Kidney (tissue), 13 donors: ENCODE measurements at regions not wholly inside any gene's neighbourhood (a gene's known extent, or its start where the extent isn't known, plus 50 kb on each side); places are given as distances from the start of the nearest gene placed in this dataset.

Experiments
- DNase-seq, 5 donors: peaks; one replicate each; pipeline ENCODE4 v3.0.0-alpha.2; 2013 to 2020
- FAIRE-seq: peaks from 2 replicates; lab custom pipeline; 2012; peaks lifted over from hg19 to GRCh38; lab: Jason Lieb, UNC
- H3K27ac ChIP-seq, 2 donors: one replicate each; pipeline ENCODE4 v1.7.0; 2013; ENCODE audit warnings: low read depth in 2 of 2, low read length in 2 of 2, inconsistent platforms in 1 of 2
- H3K27me3 ChIP-seq: one replicate; pipeline ENCODE4 v1.7.1; 2013; ENCODE audit warnings: low read length, inconsistent platforms; ENCODE audit not compliant: control insufficient read depth, insufficient read depth
- H3K36me3 ChIP-seq, 3 donors: one replicate each; pipeline versions ENCODE4 v1.7.0 to v1.7.1; 2013; ENCODE audit warnings: low read length in 3 of 3, control low read depth in 1 of 3, inconsistent platforms in 1 of 3; ENCODE audit not compliant: insufficient read depth in 3 of 3, control insufficient read depth in 2 of 3
- H3K4me1 ChIP-seq, 3 donors: one replicate each; pipeline versions ENCODE4 v1.7.0 to v1.7.1; 2013; ENCODE audit warnings: low read length in 3 of 3, inconsistent platforms in 1 of 3, low read depth in 1 of 3; ENCODE audit not compliant: control insufficient read depth in 2 of 3, insufficient read depth in 2 of 3
- H3K4me3 ChIP-seq, 3 donors: one replicate each; pipeline versions ENCODE4 v1.7.0 to v1.8.1; 2013; ENCODE audit warnings: low read length in 3 of 3, control low read depth in 1 of 3, inconsistent platforms in 1 of 3
- H3K9ac ChIP-seq, 3 donors: one replicate each; pipeline versions ENCODE4 v1.7.0 to v1.7.1; 2013; ENCODE audit warnings: low read length in 3 of 3, control low read depth in 1 of 3, inconsistent platforms in 1 of 3
- H3K9me3 ChIP-seq, 3 donors: one replicate each; pipeline versions ENCODE4 v1.7.0 to v1.7.1; 2013; ENCODE audit warnings: low read length in 3 of 3, control low read depth in 1 of 3, inconsistent platforms in 1 of 3; ENCODE audit not compliant: control insufficient read depth in 2 of 3, insufficient read depth in 1 of 3
- intact Hi-C: fragments of 100-400 bp; cut with DNase I; formaldehyde crosslinking; loops from one replicate; pipeline ENCODE4 v1.11.1; 2022
- TF ChIP-seq, protein P1 (sequence below): IDR thresholded peaks from 3 replicates; pipeline ENCODE4 v1.5.1; 2012; ENCODE audit warnings: mild to moderate bottlenecking, moderate library complexity, borderline replicate concordance; ENCODE audit not compliant: insufficient read depth; ENCODE audit errors: extremely low read depth
- donor health status: control.
- donor health status: control.
- donor health status: control.
- donor health status: control.
- donor health status: control.
- donor health status: DM: yes; HTN: yes; CAD: no.
- donor health status: Normal renal cell carcinoma (clear cell type).

DNA sequence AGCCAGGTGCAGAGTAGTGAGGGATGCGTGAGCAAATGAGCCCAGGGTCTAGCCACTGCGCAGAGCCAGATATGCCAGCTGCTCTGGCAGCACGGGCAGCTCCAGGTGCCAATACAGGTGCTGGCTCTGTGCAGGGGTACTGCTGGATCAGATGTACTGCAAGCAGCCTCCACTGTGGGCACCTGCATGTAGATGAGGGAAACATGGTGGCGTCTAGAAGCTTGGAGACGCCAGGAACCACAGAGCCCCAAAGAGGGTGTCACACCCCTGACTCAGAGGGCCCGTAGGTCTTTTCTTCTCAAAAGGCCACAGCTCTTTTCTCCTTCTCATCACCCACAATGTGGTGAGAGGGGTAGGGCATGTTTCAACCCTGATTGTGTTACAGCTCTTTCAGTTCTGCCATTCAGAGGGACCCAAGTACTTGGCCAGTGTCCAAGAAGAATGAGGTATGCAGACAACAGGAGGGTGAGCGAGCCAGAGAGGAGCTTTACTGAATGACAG is 244.4 kb upstream of the SLITRK1 start:
- H3K4me1 ChIP-seq: no peaks in the 10 kb centered on the region
- H3K4me3 ChIP-seq: no peak overlapping the region
- intact Hi-C loops: no loop called here
- H3K36me3 ChIP-seq: no peaks in the 10 kb centered on the region
- FAIRE-seq (no peak), DNase-seq (peak in 2 of 5 donors; percentile 0 to 54)
- no peaks in the 10 kb centered on the region for H3K27me3 ChIP-seq
- H3K9ac ChIP-seq: no peak overlapping the region
- no peak overlapping the region for H3K27ac ChIP-seq
- TF ChIP-seq, protein P1, sequence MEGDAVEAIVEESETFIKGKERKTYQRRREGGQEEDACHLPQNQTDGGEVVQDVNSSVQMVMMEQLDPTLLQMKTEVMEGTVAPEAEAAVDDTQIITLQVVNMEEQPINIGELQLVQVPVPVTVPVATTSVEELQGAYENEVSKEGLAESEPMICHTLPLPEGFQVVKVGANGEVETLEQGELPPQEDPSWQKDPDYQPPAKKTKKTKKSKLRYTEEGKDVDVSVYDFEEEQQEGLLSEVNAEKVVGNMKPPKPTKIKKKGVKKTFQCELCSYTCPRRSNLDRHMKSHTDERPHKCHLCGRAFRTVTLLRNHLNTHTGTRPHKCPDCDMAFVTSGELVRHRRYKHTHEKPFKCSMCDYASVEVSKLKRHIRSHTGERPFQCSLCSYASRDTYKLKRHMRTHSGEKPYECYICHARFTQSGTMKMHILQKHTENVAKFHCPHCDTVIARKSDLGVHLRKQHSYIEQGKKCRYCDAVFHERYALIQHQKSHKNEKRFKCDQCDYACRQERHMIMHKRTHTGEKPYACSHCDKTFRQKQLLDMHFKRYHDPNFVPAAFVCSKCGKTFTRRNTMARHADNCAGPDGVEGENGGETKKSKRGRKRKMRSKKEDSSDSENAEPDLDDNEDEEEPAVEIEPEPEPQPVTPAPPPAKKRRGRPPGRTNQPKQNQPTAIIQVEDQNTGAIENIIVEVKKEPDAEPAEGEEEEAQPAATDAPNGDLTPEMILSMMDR: no peak
- H3K9me3 ChIP-seq: no peaks in the 10 kb centered on the region

DNA sequence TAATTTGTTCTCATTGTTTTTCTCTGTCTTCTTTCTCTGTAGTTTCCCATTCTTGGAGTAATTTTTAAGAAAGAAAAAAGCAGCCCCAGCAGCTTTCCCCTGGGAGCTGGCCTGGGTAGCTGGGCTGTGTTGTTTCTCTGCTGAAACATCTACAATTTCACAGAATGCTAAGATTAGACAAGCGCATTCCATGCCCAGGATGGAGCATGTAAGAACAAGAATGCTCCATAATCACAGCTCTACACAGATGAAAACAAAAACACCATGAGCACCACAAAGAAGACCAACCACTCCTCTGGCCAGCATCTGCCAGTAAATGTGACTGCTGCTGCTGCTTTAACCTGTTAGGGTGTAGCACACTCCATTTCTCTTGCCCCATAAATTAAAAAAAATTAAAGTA is 239.2 kb upstream of the SLITRK1 start:
- FAIRE-seq (no peak), DNase-seq (peak in 1 of 5 donors; percentile 4)
- TF ChIP-seq, protein P1: no peak
- H3K4me3 ChIP-seq: no peak overlapping the region
- no peaks in the 10 kb centered on the region for H3K27me3 ChIP-seq
- H3K9ac ChIP-seq: no peak overlapping the region
- H3K27ac ChIP-seq: no peak overlapping the region
- H3K36me3 ChIP-seq: no peaks in the 10 kb centered on the region
- H3K9me3 ChIP-seq: no peaks in the 10 kb centered on the region
- no peaks in the 10 kb centered on the region for H3K4me1 ChIP-seq
- intact Hi-C loops: no loop called here

DNA sequence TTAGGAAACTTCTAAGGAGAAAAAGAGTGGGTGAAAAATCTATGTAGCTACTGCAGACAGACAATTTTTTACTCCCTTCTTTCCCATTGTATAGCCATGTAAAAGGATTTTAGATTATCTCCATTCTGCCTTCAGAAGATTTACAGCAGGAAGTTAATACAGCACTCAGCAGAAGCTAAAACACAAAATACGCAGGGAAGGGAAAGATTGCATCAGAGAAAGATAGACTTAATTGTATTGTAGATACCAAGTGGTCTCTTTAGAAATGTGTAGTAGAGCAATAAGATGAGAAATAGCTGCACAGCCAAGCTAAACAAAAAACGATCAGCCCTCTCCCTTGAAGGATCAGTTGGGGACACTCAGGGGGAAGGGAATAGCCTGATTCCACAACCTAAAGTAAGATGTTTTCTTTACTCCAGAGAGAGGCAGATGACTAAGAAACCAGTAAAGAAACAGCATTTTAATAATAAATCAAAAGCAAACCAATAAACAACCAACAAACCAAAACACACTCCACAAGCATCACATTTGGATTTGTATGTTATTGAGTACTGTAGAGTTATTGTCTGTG is 236.7 kb upstream of the SLITRK1 start:
- TF ChIP-seq, protein P1: no peak
- Histone ChIP-seq H3K36me3 (no peaks in the 10 kb centered on the region), H3K4me3 (no peak overlapping the region), H3K27me3 (no peaks in the 10 kb centered on the region), H3K4me1 (no peaks in the 10 kb centered on the region), H3K27ac (no peak overlapping the region), H3K9me3 (no peaks in the 10 kb centered on the region), H3K9ac (no peak overlapping the region)
- intact Hi-C loops: no loop called here
- no peak for FAIRE-seq
- DNase-seq: no peak

DNA sequence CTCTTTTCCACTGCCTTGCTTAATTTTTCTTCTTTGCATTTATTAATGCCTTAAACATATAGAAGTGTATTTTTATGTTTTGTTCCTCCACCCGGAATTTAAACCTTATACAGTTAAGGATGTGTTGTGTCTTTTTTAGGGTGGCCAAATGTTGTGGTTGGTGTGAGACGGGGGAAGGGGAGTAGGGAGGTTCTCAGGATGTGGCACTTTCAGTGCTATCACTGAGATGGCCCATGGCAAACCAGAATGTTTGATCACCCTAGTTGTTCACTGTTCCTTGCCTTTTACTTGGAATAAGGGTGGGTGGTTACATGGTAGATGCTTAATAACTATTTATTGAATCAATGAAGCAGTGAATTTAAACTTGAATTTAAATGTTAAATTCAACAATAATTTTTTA is 216.0 kb upstream of the SLITRK1 start:
- Histone ChIP-seq H3K9ac (no peak overlapping the region), H3K4me3 (no peak overlapping the region), H3K4me1 (no peaks in the 10 kb centered on the region), H3K36me3 (no peaks in the 10 kb centered on the region), H3K9me3 (no peaks in the 10 kb centered on the region), H3K27ac (no peak overlapping the region), H3K27me3 (no peaks in the 10 kb centered on the region)
- DNase-seq (no peak), FAIRE-seq (no peak)
- intact Hi-C loops: no loop called here
- TF ChIP-seq, protein P1: no peak
